ENCODE measurements at regions not wholly inside any gene's neighbourhood (a gene's known extent, or its start where the extent isn't known, plus 50 kb on each side); places are given as distances from the start of the nearest gene placed in this dataset.

GRCh38 chr10:112080231-112080630 is 103.3 kb downstream of the GPAM start:
- no peak overlapping the region for H3K27ac ChIP-seq (ENCODE audit: insufficient read depth, low read length)
- H3K9ac ChIP-seq (ENCODE audit: low read depth, low read length) = no peak overlapping the region
- H3K9me3 ChIP-seq (ENCODE audit: control insufficient read depth, insufficient read depth, low read length) = no peaks in the 10 kb centered on the region; the same call in 1 of the 2 replicates
- no peak overlapping the region for H3K14ac ChIP-seq (replicated peaks; ENCODE audit: low read depth, low read length)
- no peaks in the 10 kb centered on the region for H3K79me1 ChIP-seq (ENCODE audit: low read depth in 1 of 2, low read length in 2 of 2)
- H3K4me1 ChIP-seq (ENCODE audit: control insufficient read depth, insufficient read depth, low read length) = no peaks in the 10 kb centered on the region
- H4K5ac ChIP-seq (ENCODE audit: low read depth, low read length) = no peak overlapping the region
- POLR2A ChIA-PET (ENCODE audit: unreplicated experiment) = no interaction called here
- CTCF ChIA-PET = no interaction called here
- no CpG with 5 or more reads among the region's 2 CpGs for WGBS, 2 experiments (ENCODE audit: extremely low coverage in 2 of 2, insufficient read length in 1 of 2)
- H4K91ac ChIP-seq (ENCODE audit: insufficient read depth, low read depth, low read length) = no peak overlapping the region
- BruUV-seq (replicated peaks) = no TSS peak
- H2BK5ac ChIP-seq (ENCODE audit: low read depth, low read length, poor library complexity, severe bottlenecking) = no peak overlapping the region
- no peak overlapping the region for H2AFZ ChIP-seq (replicated peaks; ENCODE audit: low read length, poor library complexity)
- no peak overlapping the region for H2AK5ac ChIP-seq (ENCODE audit: low read depth, low read length)
- in situ Hi-C loops (cut with MboI; ENCODE audit: low sequenced_read_pairs) (no loop called here), intact Hi-C loops (cut with micrococcal nuclease) (no loop called here), dilution Hi-C loops (cut with HindIII; ENCODE audit: low sequenced_read_pairs, unreplicated experiment) (no loop called here)
- H3K27me3 ChIP-seq (ENCODE audit: control insufficient read depth, insufficient read depth, low read length) = no peaks in the 10 kb centered on the region
- no peak overlapping the region for H2BK120ac ChIP-seq (ENCODE audit: low read depth, low read length)
- no peak overlapping the region for H3K4me2 ChIP-seq (ENCODE audit: low read depth, low read length)
- no peak overlapping the region for H3K4me3 ChIP-seq (ENCODE audit: insufficient read depth, low read depth, low read length)
- no peak overlapping the region for H3K23ac ChIP-seq (ENCODE audit: low read depth, low read length)
- TF ChIP-seq FOS (IDR thresholded peaks at IDR 0.05; ENCODE audit: low read depth, low read length) = no peak
- TF ChIP-seq SMC3 (IDR thresholded peaks at IDR 0.05; ENCODE audit: low read depth, low read length) = no peak
- TF ChIP-seq MXI1 (IDR thresholded peaks at IDR 0.05; ENCODE audit: borderline replicate concordance, low read depth, low read length) = no peak
- no peak for TF ChIP-seq RAD21 (IDR thresholded peaks at IDR 0.05; ENCODE audit: low read length)
- TF ChIP-seq BHLHE40 (IDR thresholded peaks at IDR 0.05; ENCODE audit: low read depth, low read length) = no peak
- TF ChIP-seq RFX5 (IDR thresholded peaks at IDR 0.05; ENCODE audit: low read depth, low read length) = no peak
- no peak for TF ChIP-seq MAFK (IDR thresholded peaks at IDR 0.05; ENCODE audit: low read depth, low read length)
- TF ChIP-seq POLR2A (IDR thresholded peaks at IDR 0.05; ENCODE audit: low read depth, low read length) = no peak
- no peak for TF ChIP-seq CEBPB (IDR thresholded peaks at IDR 0.05; ENCODE audit: low read depth, low read length)
- TF ChIP-seq NFE2L2 (IDR thresholded peaks at IDR 0.05; ENCODE audit: low read depth, low read length) = no peak
- TF ChIP-seq RCOR1 (IDR thresholded peaks at IDR 0.05; ENCODE audit: insufficient replicate concordance, low read length) = no peak
- TF ChIP-seq CTCF (conservative IDR thresholded peaks at IDR 0.05; ENCODE audit: low read depth, low read length) = no peak
- no peak for TF ChIP-seq ELK1 (IDR thresholded peaks at IDR 0.05; ENCODE audit: borderline replicate concordance, low read depth, low read length)
- TF ChIP-seq CHD1 (IDR thresholded peaks at IDR 0.05; ENCODE audit: low read depth, low read length) = no peak
- TF ChIP-seq USF2 (IDR thresholded peaks at IDR 0.05; ENCODE audit: low read depth, low read length) = no peak
- TF ChIP-seq MAZ (IDR thresholded peaks at IDR 0.05; ENCODE audit: borderline replicate concordance, low read depth, low read length) = no peak
- ATAC-seq (ENCODE audit: low read depth) (no peak), DNase-seq (no peak)
- H2BK20ac ChIP-seq (ENCODE audit: low read depth, low read length) = no peak overlapping the region
- no peaks in the 10 kb centered on the region for H4K20me1 ChIP-seq (ENCODE audit: insufficient read depth, low read length)
- no peak overlapping the region for H3K4ac ChIP-seq (ENCODE audit: low read depth, low read length)
- H3K9me1 ChIP-seq (ENCODE audit: insufficient read depth, low read length) = no peaks in the 10 kb centered on the region
- H3K56ac ChIP-seq (ENCODE audit: extremely low read depth, insufficient read depth, low read length) = no peak overlapping the region
- H3K18ac ChIP-seq (ENCODE audit: low read depth, low read length) = no peak overlapping the region
- no peak overlapping the region for H2AK9ac ChIP-seq (replicated peaks; ENCODE audit: low read depth, low read length, poor library complexity)
- H4K8ac ChIP-seq (ENCODE audit: low read depth in 2 of 2, low read length in 2 of 2) = no peak overlapping the region
- no peaks in the 10 kb centered on the region for H3K36me3 ChIP-seq (ENCODE audit: control insufficient read depth, insufficient read depth, low read length)
- H2BK15ac ChIP-seq (ENCODE audit: low read depth, low read length) = no peak overlapping the region
